NCI-H524 (cell line): ENCODE measurements at regions not wholly inside any gene's neighbourhood (a gene's known extent, or its start where the extent isn't known, plus 50 kb on each side); places are given as distances from the start of the nearest gene placed in this dataset.
"Not testable (repeated sequence)": the region's sequence is repeated elsewhere in the genome, so short reads cannot be mapped to it uniquely, and the experiment has no call there.

Source experiments
- DNase-seq, 2 experiments: peaks; one replicate each; lab custom pipeline; 2025; lab: John Stamatoyannopoulos, UW

GRCh38 chr5:152689250-152689711 lies 284.2 kb upstream of the NMUR2 start:
- DNase-seq: no peak

- DNase-seq: no peak
Observed at GRCh38 chr5:152694231-152694630, 289.2 kb upstream of the NMUR2 start.

- no peak for DNase-seq
Observed at GRCh38 chr5:152701305-152701949, 296.3 kb upstream of the NMUR2 start.

GRCh38 chr5:152704286-152704685 lies 299.2 kb upstream of the NMUR2 start:
- DNase-seq: no peak

GRCh38 chr5:152711801-152712388 lies 306.8 kb upstream of the NMUR2 start:
- no peak for DNase-seq

GRCh38 chr5:152717393-152717792 lies 312.3 kb upstream of the NMUR2 start:
- peak in 1 of 2 experiments; percentile 2 for DNase-seq

- no peak for DNase-seq
Observed at GRCh38 chr5:152723482-152723881, 318.4 kb upstream of the NMUR2 start.

GRCh38 chr5:152730176-152730575 lies 325.1 kb upstream of the NMUR2 start:
- no peak for DNase-seq

GRCh38 chr5:152736906-152737305 lies 331.8 kb upstream of the NMUR2 start:
- DNase-seq: peak in 1 of 2 experiments; percentile 3

GRCh38 chr5:152739916-152740315 lies 334.8 kb upstream of the NMUR2 start:
- no peak for DNase-seq

- DNase-seq: not testable (repeated sequence)
Observed at GRCh38 chr5:152741126-152741525, 336.0 kb upstream of the NMUR2 start.

GRCh38 chr5:152787709-152788217 lies 382.7 kb upstream of the NMUR2 start:
- not testable (repeated sequence) for DNase-seq

GRCh38 chr5:152801886-152802285 lies 396.8 kb upstream of the NMUR2 start:
- no peak for DNase-seq

- DNase-seq: no peak
Observed at GRCh38 chr5:152804179-152804578, 399.1 kb upstream of the NMUR2 start.

- no peak for DNase-seq
Observed at GRCh38 chr5:152811988-152812387, 406.9 kb upstream of the NMUR2 start.

GRCh38 chr5:152813526-152813925 lies 408.4 kb upstream of the NMUR2 start:
- no peak for DNase-seq

GRCh38 chr5:152819891-152820290 lies 414.8 kb upstream of the NMUR2 start:
- no peak for DNase-seq

GRCh38 chr5:152824316-152824715 lies 419.2 kb upstream of the NMUR2 start:
- DNase-seq: no peak

GRCh38 chr5:152838241-152838786 lies 433.2 kb upstream of the NMUR2 start:
- DNase-seq: no peak

GRCh38 chr5:152844713-152845112 lies 439.6 kb upstream of the NMUR2 start:
- DNase-seq: no peak

- DNase-seq: no peak
Observed at GRCh38 chr5:152853361-152853760, 448.3 kb upstream of the NMUR2 start.

GRCh38 chr5:152855441-152855840 lies 450.4 kb upstream of the NMUR2 start:
- no peak for DNase-seq

GRCh38 chr5:152861231-152861630 lies 456.2 kb upstream of the NMUR2 start:
- no peak for DNase-seq
